HCT116 (cell line): ENCODE measurements at regions not wholly inside any gene's neighbourhood (a gene's known extent, or its start where the extent isn't known, plus 50 kb on each side); places are given as distances from the start of the nearest gene placed in this dataset.

ENCODE experiments used
- ATAC-seq: fragments of 200-7000 bp; cut with Tn5 transposase; 2 replicates; pipeline ENCODE4 v1.9.1; 2020; ENCODE audit warnings: mild to moderate bottlenecking, moderate library complexity
- BruUV-seq: library from RNA; stranded (reverse); fragments of 400-500 nt; replicated peaks from 2 replicates; lab custom pipeline; 2021; lab: Mats Ljungman, UMichigan
- CTCF ChIA-PET: fragments of 300-600 bp; sonication (Branson Sonifier 250); formaldehyde crosslinking; loops from one replicate; lab custom pipeline; 2021; ENCODE audit warnings: antibody characterized with exemption; lab: Charles Lee
- POLR2A ChIA-PET: fragments of 300-600, 350-600 bp; sonication (Branson Sonifier 250); formaldehyde crosslinking; loops from one replicate; lab custom pipeline; 2021; ENCODE audit warnings: antibody characterized with exemption; lab: Charles Lee
- RAD21 ChIA-PET, 2 experiments: fragments of 300-600 bp; sonication (Branson Sonifier 250); formaldehyde crosslinking; loops; one replicate each; lab custom pipeline; 2023; ENCODE audit warnings: low total read pairs in 2 of 2; ENCODE audit not compliant: uncharacterized antibody in 2 of 2, unreplicated experiment in 2 of 2, low non-redundant PET in 1 of 2; lab: Charles Lee
- DNase-seq: peaks from one replicate; pipeline ENCODE4 v3.0.0-alpha.2; 2010; ENCODE audit warnings: low read depth, low spot score
- H2AFZ ChIP-seq: fragments of 200-600 bp; shearing (Covaris generic), sonication (generic); 2 replicates; pipeline ENCODE4 v1.6.1; 2017; ENCODE audit warnings: low read depth, mixed run types, mixed read lengths, antibody characterized with exemption, low read length; ENCODE audit not compliant: poor library complexity, severe bottlenecking
- H3K27ac ChIP-seq: 2 replicates; pipeline ENCODE4 v1.5.1; 2012; ENCODE audit warnings: low read depth, low read length
- H3K27me3 ChIP-seq: fragments of 200-600 bp; sonication (generic); 2 replicates; pipeline ENCODE4 v1.6.1; 2016; ENCODE audit warnings: mixed run types, low read length, mixed read lengths; ENCODE audit not compliant: insufficient read depth
- H3K36me3 ChIP-seq, 2 experiments: fragments of 200-500 bp in 1 of 2; fragments of 200-600 bp in 1 of 2; sonication (Bioruptor generic) in 1 of 2; sonication (generic) in 1 of 2; 2 replicates each; pipeline versions ENCODE4 v1.5.1 to v1.6.1; 2014 to 2016; ENCODE audit warnings: low read length in 2 of 2, inconsistent platforms in 1 of 2, mixed read lengths in 1 of 2, mixed run types in 1 of 2; ENCODE audit not compliant: insufficient read depth in 2 of 2, control insufficient read depth in 1 of 2
- H3K4me1 ChIP-seq, 2 experiments: fragments of 200-600 bp in 1 of 2; sonication (generic) in 1 of 2; 2 replicates each; pipeline versions ENCODE4 v1.5.1 to v1.6.1; 2012 to 2017; ENCODE audit warnings: low read length in 2 of 2, inconsistent platforms in 1 of 2, mild to moderate bottlenecking in 1 of 2, mixed read lengths in 1 of 2, mixed run types in 1 of 2, moderate library complexity in 1 of 2; ENCODE audit not compliant: insufficient read depth in 2 of 2, control insufficient read depth in 1 of 2
- H3K4me2 ChIP-seq: fragments of 200-600 bp; sonication (generic); 2 replicates; pipeline ENCODE4 v1.6.1; 2017; ENCODE audit warnings: mixed run types, low read length, mixed read lengths
- H3K4me3 ChIP-seq, 2 experiments: fragments of 200-600 bp in 1 of 2; sonication (generic) in 1 of 2; replicated peaks in 1 of 2; 2 replicates each; pipeline ENCODE4 v1.5.1; 2011 to 2016; ENCODE audit warnings: low read length in 2 of 2, control low read depth in 1 of 2, low read depth in 1 of 2, mild to moderate bottlenecking in 1 of 2, mixed read lengths in 1 of 2, mixed run types in 1 of 2
- H3K79me2 ChIP-seq: fragments of 200-600 bp; sonication (generic); 2 replicates; pipeline ENCODE4 v1.6.1; 2017; ENCODE audit warnings: mild to moderate bottlenecking, mixed run types, low read length, moderate library complexity, mixed read lengths; ENCODE audit not compliant: insufficient read depth
- H3K9ac ChIP-seq: fragments of 200-600 bp; sonication (generic); 2 replicates; pipeline ENCODE4 v1.6.1; 2016; ENCODE audit warnings: low read length, mixed read lengths
- H3K9me2 ChIP-seq: fragments of 200-600 bp; sonication (generic), shearing (Covaris generic); 2 replicates; pipeline ENCODE4 v1.6.1; 2017; ENCODE audit warnings: mixed run types, mild to moderate bottlenecking, moderate library complexity; ENCODE audit not compliant: insufficient read depth
- H3K9me3 ChIP-seq, 2 experiments: fragments of 200-500 bp in 1 of 2; fragments of 200-600 bp in 1 of 2; sonication (Bioruptor generic) in 1 of 2; sonication (generic) in 1 of 2; 2 replicates each; pipeline ENCODE4 v1.6.1; 2014 to 2017; ENCODE audit warnings: low read length in 2 of 2, mixed read lengths in 2 of 2, inconsistent platforms in 1 of 2, low read depth in 1 of 2, mild to moderate bottlenecking in 1 of 2, mixed run types in 1 of 2, moderate library complexity in 1 of 2; ENCODE audit not compliant: control insufficient read depth in 1 of 2, insufficient read depth in 1 of 2
- H4K20me1 ChIP-seq: fragments of 200-600 bp; sonication (generic), shearing (Covaris generic); 2 replicates; pipeline ENCODE4 v1.6.1; 2017; ENCODE audit warnings: mixed run types, mild to moderate bottlenecking, moderate library complexity; ENCODE audit not compliant: insufficient read depth
- CBX3 ChIP-seq: IDR thresholded peaks from 2 replicates; pipeline ENCODE4 v1.6.1; 2012; ENCODE audit warnings: low read depth
- CEBPB ChIP-seq: IDR thresholded peaks from 2 replicates; pipeline ENCODE4 v1.6.1; 2012; ENCODE audit warnings: low read depth
- EGR1 ChIP-seq: IDR thresholded peaks from 2 replicates; pipeline ENCODE4 v1.6.1; 2012; ENCODE audit warnings: low read depth
- ELF1 ChIP-seq: IDR thresholded peaks from 2 replicates; pipeline ENCODE4 v1.6.1; 2012; ENCODE audit warnings: low read depth, borderline replicate concordance
- EZH2 ChIP-seq: fragments of 200-600 bp; sonication (generic); IDR thresholded peaks from 2 replicates; pipeline ENCODE4 v1.6.1; 2017; ENCODE audit warnings: antibody characterized with exemption, mixed run types
- EZH2phosphoT487 ChIP-seq: fragments of 200-600 bp; IDR thresholded peaks from 2 replicates; pipeline ENCODE4 v1.6.1; 2018; ENCODE audit warnings: antibody characterized with exemption, borderline replicate concordance
- JUND ChIP-seq: IDR thresholded peaks from 2 replicates; pipeline ENCODE4 v1.6.1; 2012
- POLR2A ChIP-seq: IDR thresholded peaks from 2 replicates; pipeline ENCODE4 v1.7.0; 2011; ENCODE audit warnings: borderline replicate concordance; ENCODE audit not compliant: insufficient read depth, insufficient read length; ENCODE audit errors: extremely low read depth
- POLR2AphosphoS5 ChIP-seq: IDR thresholded peaks from 2 replicates; pipeline ENCODE4 v1.6.1; 2011; ENCODE audit warnings: mild to moderate bottlenecking, low read depth, low read length, moderate library complexity
- RAD21 ChIP-seq: IDR thresholded peaks from 2 replicates; pipeline ENCODE4 v1.6.1; 2012; ENCODE audit warnings: low read depth, mild to moderate bottlenecking
- SIN3A ChIP-seq: IDR thresholded peaks from 2 replicates; pipeline ENCODE4 v1.6.1; 2012; ENCODE audit warnings: low read depth
- SP1 ChIP-seq: IDR thresholded peaks from 2 replicates; pipeline ENCODE4 v1.6.1; 2012; ENCODE audit warnings: low read depth
- TCF7L2 ChIP-seq: IDR thresholded peaks from 2 replicates; pipeline ENCODE4 v1.7.0; 2011; ENCODE audit warnings: borderline replicate concordance, inconsistent platforms; ENCODE audit not compliant: insufficient read depth, insufficient read length; ENCODE audit errors: extremely low read depth
- YY1 ChIP-seq: IDR thresholded peaks from 2 replicates; pipeline ENCODE4 v1.6.1; 2011; ENCODE audit warnings: low read length, low read depth, moderate library complexity, mild to moderate bottlenecking; ENCODE audit not compliant: insufficient replicate concordance; ENCODE audit errors: extremely low read depth
- ZFX ChIP-seq: fragments of 450-650 bp; IDR thresholded peaks from 2 replicates; pipeline ENCODE4 v1.6.1; 2017
- ZNF274 ChIP-seq: fragments of 200-500 bp; sonication (Bioruptor generic); IDR thresholded peaks from 2 replicates; pipeline ENCODE4 v1.6.1; 2014; ENCODE audit warnings: mild to moderate bottlenecking, low read depth, low read length, inconsistent platforms
- intact Hi-C: fragments of 100-400 bp; cut with micrococcal nuclease; formaldehyde crosslinking; loops from 2 replicates; pipeline ENCODE4 v1.10.0; 2022
- TF ChIP-seq, protein P1 (sequence below): IDR thresholded peaks from 2 replicates; pipeline ENCODE4 v1.6.1; 2012; ENCODE audit warnings: low read depth
- TF ChIP-seq, protein P2 (sequence below): IDR thresholded peaks from 2 replicates; pipeline ENCODE4 v1.6.1; 2012
- TF ChIP-seq, protein P3 (sequence below): IDR thresholded peaks from 2 replicates; pipeline ENCODE4 v1.6.1; 2012

DNA sequence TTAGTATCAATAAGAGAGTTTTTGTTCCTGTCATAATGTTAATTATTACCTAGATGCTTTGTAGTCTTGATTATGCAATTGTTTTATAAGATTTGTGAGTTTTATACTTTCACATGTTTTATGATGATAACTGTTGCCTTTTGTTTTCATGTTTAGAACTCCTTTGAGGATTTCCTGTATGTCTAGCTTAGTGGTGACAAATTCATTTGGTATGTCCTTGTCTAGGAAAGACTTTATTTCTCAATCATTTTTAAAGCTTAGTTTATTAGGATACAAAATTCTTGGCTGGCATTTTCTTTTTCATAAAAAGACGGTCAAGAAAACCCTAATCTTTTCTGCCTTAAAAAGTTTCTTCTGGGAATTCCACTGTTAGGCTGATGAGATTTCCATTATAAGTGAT, 849.9 kb upstream of the EYS start (continued):
- TF ChIP-seq, protein P1, sequence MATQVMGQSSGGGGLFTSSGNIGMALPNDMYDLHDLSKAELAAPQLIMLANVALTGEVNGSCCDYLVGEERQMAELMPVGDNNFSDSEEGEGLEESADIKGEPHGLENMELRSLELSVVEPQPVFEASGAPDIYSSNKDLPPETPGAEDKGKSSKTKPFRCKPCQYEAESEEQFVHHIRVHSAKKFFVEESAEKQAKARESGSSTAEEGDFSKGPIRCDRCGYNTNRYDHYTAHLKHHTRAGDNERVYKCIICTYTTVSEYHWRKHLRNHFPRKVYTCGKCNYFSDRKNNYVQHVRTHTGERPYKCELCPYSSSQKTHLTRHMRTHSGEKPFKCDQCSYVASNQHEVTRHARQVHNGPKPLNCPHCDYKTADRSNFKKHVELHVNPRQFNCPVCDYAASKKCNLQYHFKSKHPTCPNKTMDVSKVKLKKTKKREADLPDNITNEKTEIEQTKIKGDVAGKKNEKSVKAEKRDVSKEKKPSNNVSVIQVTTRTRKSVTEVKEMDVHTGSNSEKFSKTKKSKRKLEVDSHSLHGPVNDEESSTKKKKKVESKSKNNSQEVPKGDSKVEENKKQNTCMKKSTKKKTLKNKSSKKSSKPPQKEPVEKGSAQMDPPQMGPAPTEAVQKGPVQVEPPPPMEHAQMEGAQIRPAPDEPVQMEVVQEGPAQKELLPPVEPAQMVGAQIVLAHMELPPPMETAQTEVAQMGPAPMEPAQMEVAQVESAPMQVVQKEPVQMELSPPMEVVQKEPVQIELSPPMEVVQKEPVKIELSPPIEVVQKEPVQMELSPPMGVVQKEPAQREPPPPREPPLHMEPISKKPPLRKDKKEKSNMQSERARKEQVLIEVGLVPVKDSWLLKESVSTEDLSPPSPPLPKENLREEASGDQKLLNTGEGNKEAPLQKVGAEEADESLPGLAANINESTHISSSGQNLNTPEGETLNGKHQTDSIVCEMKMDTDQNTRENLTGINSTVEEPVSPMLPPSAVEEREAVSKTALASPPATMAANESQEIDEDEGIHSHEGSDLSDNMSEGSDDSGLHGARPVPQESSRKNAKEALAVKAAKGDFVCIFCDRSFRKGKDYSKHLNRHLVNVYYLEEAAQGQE: no peak
- no peak for TF ChIP-seq TCF7L2
- TF ChIP-seq, protein P2, sequence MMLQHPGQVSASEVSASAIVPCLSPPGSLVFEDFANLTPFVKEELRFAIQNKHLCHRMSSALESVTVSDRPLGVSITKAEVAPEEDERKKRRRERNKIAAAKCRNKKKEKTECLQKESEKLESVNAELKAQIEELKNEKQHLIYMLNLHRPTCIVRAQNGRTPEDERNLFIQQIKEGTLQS: no peak
- TF ChIP-seq RAD21: no peak
- TF ChIP-seq, protein P3, sequence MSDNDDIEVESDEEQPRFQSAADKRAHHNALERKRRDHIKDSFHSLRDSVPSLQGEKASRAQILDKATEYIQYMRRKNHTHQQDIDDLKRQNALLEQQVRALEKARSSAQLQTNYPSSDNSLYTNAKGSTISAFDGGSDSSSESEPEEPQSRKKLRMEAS: no peak
- TF ChIP-seq, all 23 proteins: peak for 0

DNA sequence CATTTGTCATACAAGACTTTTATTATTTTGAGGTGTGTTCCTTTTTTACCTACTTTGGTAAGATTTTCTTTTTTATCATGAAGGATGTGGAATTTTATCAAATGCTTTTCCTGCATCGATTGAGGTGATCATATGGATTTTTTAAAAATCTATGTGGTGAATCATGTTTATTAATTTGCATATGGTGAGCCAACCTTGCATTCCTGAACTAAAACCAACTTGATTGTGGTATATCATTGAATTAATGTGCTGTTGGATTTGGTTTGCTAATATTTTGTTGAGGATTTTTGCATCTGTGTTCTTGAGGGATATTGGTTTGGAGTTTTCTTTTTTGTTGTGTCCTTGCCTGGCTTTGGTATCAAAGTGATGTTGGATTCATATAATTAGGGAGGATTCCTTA, 848.1 kb upstream of the EYS start:
- Histone ChIP-seq H3K4me3 (no peak overlapping the region), H3K27ac (no peak overlapping the region), H3K4me1 (no peaks in the 10 kb centered on the region), H3K27me3 (no peaks in the 10 kb centered on the region), H3K9me3 (peaks cover 0 to 5% of the 10 kb centered on the region in 2 experiments; a peak in 2 of 4 replicates), H4K20me1 (no peaks in the 10 kb centered on the region), H2AFZ (no peak overlapping the region), H3K9ac (no peak overlapping the region), H3K9me2 (no peaks in the 10 kb centered on the region), H3K4me2 (no peak overlapping the region), H3K79me2 (no peaks in the 10 kb centered on the region), H3K36me3 (no peaks in the 10 kb centered on the region)
- ChIA-PET RAD21 (no interaction called here), CTCF (no interaction called here), POLR2A (no interaction called here)
- no TSS peak for BruUV-seq
- DNase-seq (no peak), ATAC-seq (no peak)
- intact Hi-C loops: no loop called here
- TF ChIP-seq, protein P2: no peak
- TF ChIP-seq CBX3 (no peak), EZH2 (no peak), ELF1 (no peak), ZFX (no peak), SIN3A (no peak), SP1 (no peak), CEBPB (no peak), EZH2phosphoT487 (no peak), JUND (no peak), POLR2A (no peak), EGR1 (no peak), YY1 (no peak), POLR2AphosphoS5 (no peak), RAD21 (no peak), ZNF274 (no peak)
- TF ChIP-seq, protein P1: no peak
- TF ChIP-seq, protein P3: no peak
